Small intestine (tissue), 7 donors: ENCODE measurements at regions not wholly inside any gene's neighbourhood (a gene's known extent, or its start where the extent isn't known, plus 50 kb on each side); places are given as distances from the start of the nearest gene placed in this dataset.
A peak's percentile ranks its signal among the peaks of the same experiment; 100 is the strongest.

Source experiments
- DNase-seq, 2 donors: peaks; one replicate each; pipeline versions ENCODE4 v3.0.0 to v3.0.0-alpha.2; 2013
- FAIRE-seq: peaks from 2 replicates; lab custom pipeline; 2012; peaks lifted over from hg19 to GRCh38; lab: Jason Lieb, UNC
- H3K27ac ChIP-seq, 3 donors: one replicate each; pipeline ENCODE4 v1.5.1; 2013; ENCODE audit warnings: low read length in 2 of 3, mild to moderate bottlenecking in 2 of 3, control low read depth in 1 of 3, inconsistent platforms in 1 of 3, low read depth in 1 of 3, moderate library complexity in 1 of 3
- H3K27me3 ChIP-seq, 3 donors: one replicate each; pipeline ENCODE4 v1.6.1; 2013; ENCODE audit warnings: low read length in 3 of 3, inconsistent platforms in 1 of 3; ENCODE audit not compliant: control insufficient read depth in 3 of 3, insufficient read depth in 3 of 3
- H3K36me3 ChIP-seq, 3 donors: one replicate each; pipeline ENCODE4 v1.6.1; 2013; ENCODE audit warnings: low read length in 3 of 3, inconsistent platforms in 1 of 3, low read depth in 1 of 3, mild to moderate bottlenecking in 1 of 3, moderate library complexity in 1 of 3; ENCODE audit not compliant: control insufficient read depth in 3 of 3, insufficient read depth in 2 of 3
- H3K4me1 ChIP-seq, 3 donors: one replicate each; pipeline ENCODE4 v1.6.1; 2013; ENCODE audit warnings: low read length in 2 of 3, inconsistent platforms in 1 of 3, low read depth in 1 of 3, mild to moderate bottlenecking in 1 of 3, moderate library complexity in 1 of 3; ENCODE audit not compliant: control insufficient read depth in 3 of 3, insufficient read depth in 2 of 3
- H3K4me3 ChIP-seq, 3 donors: one replicate each; pipeline ENCODE4 v1.5.1; 2013; ENCODE audit warnings: low read length in 3 of 3, control low read depth in 1 of 3, inconsistent platforms in 1 of 3, low read depth in 1 of 3, mild to moderate bottlenecking in 1 of 3, moderate library complexity in 1 of 3
- H3K9me3 ChIP-seq, 2 donors: one replicate each; pipeline ENCODE4 v1.6.1; 2013; ENCODE audit warnings: low read depth in 1 of 2, low read length in 1 of 2; ENCODE audit not compliant: control insufficient read depth in 2 of 2, insufficient read depth in 1 of 2
- WGBS, 3 donors: extraction: QIAGEN DNeasy Blood & Tissue Kit; methylation state at CpG; one replicate each; pipeline ENCODE4 v1.1.7; 2013; 5-methylcytosine and 5-hydroxymethylcytosine counted together
- donor health status: healthy with polysubstance abuse.
- donor health status: control.
- donor health status: control.
- donor health status: Bipolar disorder and iron deficiency.
- donor health status: healthy.

GRCh38 chr5:10870791-10871190 is 109.8 kb upstream of the DAP start:
- H3K9me3 ChIP-seq, result no peaks in the 10 kb centered on the region
- H3K4me3 ChIP-seq, result no peak overlapping the region
- no peaks in the 10 kb centered on the region for H3K4me1 ChIP-seq
- DNase-seq (no peak), FAIRE-seq (no peak)
- H3K27ac ChIP-seq, result no peak overlapping the region
- no peaks in the 10 kb centered on the region for H3K27me3 ChIP-seq
- H3K36me3 ChIP-seq, result no peaks in the 10 kb centered on the region
- 88 to 90% (median 89%) methylated on average over 11 of the region's 11 CpGs for WGBS, 3 donors

DNA sequence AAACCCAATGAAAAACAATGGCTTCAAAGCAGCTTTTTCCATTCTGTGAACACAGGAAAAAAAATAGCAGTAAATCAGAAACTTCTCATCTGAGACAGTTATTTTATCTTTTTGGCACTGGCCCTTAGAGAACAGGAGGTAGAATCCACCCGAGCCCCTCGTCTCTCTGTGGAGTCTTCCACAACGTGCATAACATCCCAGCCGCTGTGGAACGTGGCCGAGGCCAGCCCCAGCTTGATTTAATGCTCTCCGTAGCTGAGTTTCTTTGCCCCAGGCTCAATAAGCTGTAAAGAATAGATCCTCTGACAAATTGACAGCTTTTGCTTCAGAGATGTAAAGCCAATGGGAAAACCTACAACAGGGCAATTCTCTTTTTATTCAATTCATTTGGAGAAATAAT is 107.9 kb upstream of the DAP start:
- Histone ChIP-seq H3K27me3 (no peaks in the 10 kb centered on the region), H3K9me3 (no peaks in the 10 kb centered on the region), H3K4me1 (no peaks in the 10 kb centered on the region), H3K36me3 (no peaks in the 10 kb centered on the region), H3K27ac (no peak overlapping the region), H3K4me3 (no peak overlapping the region)
- FAIRE-seq (no peak), DNase-seq (no peak)
- 80 to 83% (median 80%) methylated on average over 7 of the region's 7 CpGs for WGBS, 3 donors

DNA sequence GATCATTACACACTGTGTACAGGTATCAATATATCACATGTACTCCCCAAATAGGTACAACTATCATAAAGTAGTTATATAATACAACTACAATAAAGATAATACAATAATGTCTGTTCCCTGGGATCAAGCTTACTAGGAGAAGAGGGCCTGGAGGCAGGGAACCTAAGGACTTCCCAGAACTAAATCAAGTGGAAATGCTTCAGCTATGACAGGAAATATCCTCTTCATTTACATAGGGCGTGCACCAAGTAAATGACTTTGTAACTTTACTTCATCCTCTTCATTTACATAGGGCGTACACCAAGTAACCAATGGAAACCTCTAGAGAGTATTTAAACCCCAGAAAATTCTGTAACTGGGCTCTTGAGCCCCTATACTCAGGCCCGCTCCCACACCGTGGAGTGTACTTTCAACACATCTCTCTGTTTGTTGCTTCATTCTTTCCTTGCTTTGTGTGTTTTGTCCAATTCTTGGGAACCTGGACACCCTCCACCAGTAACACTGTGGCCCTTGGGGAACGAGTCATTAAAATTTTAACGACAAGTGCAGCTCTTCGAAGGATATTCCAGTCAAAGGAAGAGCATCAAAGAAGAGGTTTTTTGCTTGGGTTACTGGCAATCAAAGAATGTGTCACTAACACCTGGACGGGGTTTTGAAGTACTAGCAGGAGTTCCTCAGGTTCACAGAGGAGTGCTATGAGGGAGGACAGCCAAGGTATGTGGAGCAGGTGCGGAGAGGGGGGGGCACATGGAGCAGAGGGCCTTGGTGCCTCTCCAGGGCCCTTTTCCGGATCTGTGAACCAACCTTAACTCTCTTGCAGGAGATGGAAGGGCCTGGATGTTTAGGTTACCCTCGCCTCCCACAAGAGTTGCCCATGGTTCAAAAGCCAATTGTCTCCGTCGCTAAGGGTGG is 106.6 kb upstream of the DAP start:
- Histone ChIP-seq H3K4me1 (no peaks in the 10 kb centered on the region), H3K36me3 (no peaks in the 10 kb centered on the region), H3K27ac (no peak overlapping the region), H3K27me3 (no peaks in the 10 kb centered on the region), H3K4me3 (no peak overlapping the region), H3K9me3 (no peaks in the 10 kb centered on the region)
- 84 to 86% (median 85%) methylated on average over 13 of the region's 13 CpGs for WGBS, 3 donors
- DNase-seq, result no peak
- no peak for FAIRE-seq

- H3K27ac ChIP-seq, result no peak overlapping the region
- no peak overlapping the region for H3K4me3 ChIP-seq
- 50 to 55% (median 50%) methylated on average over 4 of the region's 4 CpGs for WGBS, 3 donors
- H3K36me3 ChIP-seq, result no peaks in the 10 kb centered on the region
- no peaks in the 10 kb centered on the region for H3K9me3 ChIP-seq
- H3K4me1 ChIP-seq, result no peaks in the 10 kb centered on the region
- DNase-seq, result no peak
- FAIRE-seq, result no peak
- H3K27me3 ChIP-seq, result no peaks in the 10 kb centered on the region
These were observed 105.9 kb upstream of the DAP start for GRCh38 chr5:10866913-10867312.

- Histone ChIP-seq H3K36me3 (no peaks in the 10 kb centered on the region), H3K27me3 (peaks cover 0 to 5% (median 0%) of the 10 kb centered on the region in 3 donors), H3K9me3 (no peaks in the 10 kb centered on the region), H3K4me1 (no peaks in the 10 kb centered on the region), H3K4me3 (no peak overlapping the region), H3K27ac (no peak overlapping the region)
- WGBS, 3 donors, result 48 to 66% (median 53%) methylated on average over 15 of the region's 15 CpGs
- DNase-seq (peak; percentile 39 to 56), FAIRE-seq (no peak)
These were observed 102.8 kb upstream of the DAP start for GRCh38 chr5:10863763-10864383.

GRCh38 chr5:10862085-10862484 is 101.1 kb upstream of the DAP start:
- Histone ChIP-seq H3K9me3 (no peaks in the 10 kb centered on the region), H3K27ac (no peak overlapping the region), H3K36me3 (no peaks in the 10 kb centered on the region), H3K4me3 (no peak overlapping the region), H3K4me1 (peaks cover 0 to 6% (median 0%) of the 10 kb centered on the region in 3 donors), H3K27me3 (peaks cover 0 to 16% (median 2%) of the 10 kb centered on the region in 3 donors)
- 87 to 91% (median 90%) methylated on average over 1 of the region's 1 CpG for WGBS, 3 donors
- DNase-seq, result no peak
- FAIRE-seq, result no peak

GRCh38 chr5:10861423-10861790 is 100.4 kb upstream of the DAP start:
- Histone ChIP-seq H3K36me3 (no peaks in the 10 kb centered on the region), H3K4me1 (peaks cover 0 to 7% (median 0%) of the 10 kb centered on the region in 3 donors), H3K27me3 (peaks cover 0 to 17% (median 2%) of the 10 kb centered on the region in 3 donors), H3K27ac (no peak overlapping the region), H3K4me3 (no peak overlapping the region), H3K9me3 (no peaks in the 10 kb centered on the region)
- DNase-seq, result no peak
- FAIRE-seq, result no peak
- 61 to 72% (median 71%) methylated on average over 3 of the region's 3 CpGs for WGBS, 3 donors

- H3K9me3 ChIP-seq, result no peaks in the 10 kb centered on the region
- DNase-seq, result no peak
- H3K27me3 ChIP-seq, result peaks cover 0 to 17% (median 2%) of the 10 kb centered on the region in 3 donors
- H3K27ac ChIP-seq, result no peak overlapping the region
- WGBS, 3 donors, result 81 to 89% (median 85%) methylated on average over 4 of the region's 4 CpGs
- H3K4me1 ChIP-seq, result peaks cover 0 to 7% (median 0%) of the 10 kb centered on the region in 3 donors
- H3K4me3 ChIP-seq, result no peak overlapping the region
- no peak for FAIRE-seq
- H3K36me3 ChIP-seq, result no peaks in the 10 kb centered on the region
These were observed 99.8 kb upstream of the DAP start for GRCh38 chr5:10860645-10861422.
